ENCODE measurements at regions not wholly inside any gene's neighbourhood (a gene's known extent, or its start where the extent isn't known, plus 50 kb on each side); places are given as distances from the start of the nearest gene placed in this dataset.
A peak's percentile ranks its signal among the peaks of the same experiment; 100 is the strongest.

- no peak for DNase-seq
These were observed 110.3 kb upstream of the CEP85L start for GRCh38 chr6:118761645-118762044.

GRCh38 chr6:118758946-118759345, 107.6 kb upstream of the CEP85L start:
- no peak for DNase-seq

- no peak for DNase-seq
These were observed 104.7 kb upstream of the CEP85L start for GRCh38 chr6:118755941-118756646.

- no peak for DNase-seq
These were observed 101.4 kb upstream of the CEP85L start for GRCh38 chr6:118752803-118753202.

GRCh38 chr6:118751072-118751471, 99.7 kb upstream of the CEP85L start:
- DNase-seq, result no peak

GRCh38 chr6:118750143-118750542, 98.8 kb upstream of the CEP85L start:
- DNase-seq, result no peak

GRCh38 chr6:118748311-118749062, 97.1 kb upstream of the CEP85L start:
- peak; percentile 10 for DNase-seq

GRCh38 chr6:118746825-118747174, 95.4 kb upstream of the CEP85L start:
- no peak for DNase-seq

- DNase-seq, result no peak
These were observed 94.9 kb upstream of the CEP85L start for GRCh38 chr6:118746145-118746824.

GRCh38 chr6:118745156-118745555, 93.8 kb upstream of the CEP85L start:
- DNase-seq, result no peak

- DNase-seq, result no peak
These were observed 93.0 kb upstream of the CEP85L start for GRCh38 chr6:118744261-118744941.

- DNase-seq, result no peak
These were observed 92.4 kb upstream of the CEP85L start for GRCh38 chr6:118743746-118744145.

- DNase-seq, result no peak
These were observed 89.0 kb upstream of the CEP85L start for GRCh38 chr6:118740372-118740771.

- no peak for DNase-seq
These were observed 88.4 kb upstream of the CEP85L start for GRCh38 chr6:118739696-118740353.

- DNase-seq, result no peak
These were observed 85.0 kb upstream of the CEP85L start for GRCh38 chr6:118736440-118736839.

- DNase-seq, result no peak
These were observed 83.9 kb upstream of the CEP85L start for GRCh38 chr6:118735320-118735719.

- no peak for DNase-seq
These were observed 74.6 kb upstream of the CEP85L start for GRCh38 chr6:118725944-118726343.

- DNase-seq, result no peak
These were observed 72.8 kb upstream of the CEP85L start for GRCh38 chr6:118724211-118724610.

- no peak for DNase-seq
These were observed 71.7 kb upstream of the CEP85L start for GRCh38 chr6:118722829-118723813.

GRCh38 chr6:118720125-118720473, 68.7 kb upstream of the CEP85L start:
- no peak for DNase-seq

- DNase-seq, result no peak
These were observed 68.1 kb upstream of the CEP85L start for GRCh38 chr6:118719351-118720124.
